AG09319 (cell line): ENCODE measurements at regions not wholly inside any gene's neighbourhood (a gene's known extent, or its start where the extent isn't known, plus 50 kb on each side); places are given as distances from the start of the nearest gene placed in this dataset.

ENCODE experiments used
- DNase-seq: peaks from one replicate; pipeline ENCODE4 v3.0.0-alpha.2; 2010; ENCODE audit warnings: low read depth; ENCODE audit errors: extremely low read depth
- TF ChIP-seq, protein P1 (sequence below): IDR thresholded peaks from 2 replicates; pipeline ENCODE4 v1.5.1; 2011; ENCODE audit warnings: low read depth, mild to moderate bottlenecking, inconsistent platforms, low read length, moderate library complexity

DNA sequence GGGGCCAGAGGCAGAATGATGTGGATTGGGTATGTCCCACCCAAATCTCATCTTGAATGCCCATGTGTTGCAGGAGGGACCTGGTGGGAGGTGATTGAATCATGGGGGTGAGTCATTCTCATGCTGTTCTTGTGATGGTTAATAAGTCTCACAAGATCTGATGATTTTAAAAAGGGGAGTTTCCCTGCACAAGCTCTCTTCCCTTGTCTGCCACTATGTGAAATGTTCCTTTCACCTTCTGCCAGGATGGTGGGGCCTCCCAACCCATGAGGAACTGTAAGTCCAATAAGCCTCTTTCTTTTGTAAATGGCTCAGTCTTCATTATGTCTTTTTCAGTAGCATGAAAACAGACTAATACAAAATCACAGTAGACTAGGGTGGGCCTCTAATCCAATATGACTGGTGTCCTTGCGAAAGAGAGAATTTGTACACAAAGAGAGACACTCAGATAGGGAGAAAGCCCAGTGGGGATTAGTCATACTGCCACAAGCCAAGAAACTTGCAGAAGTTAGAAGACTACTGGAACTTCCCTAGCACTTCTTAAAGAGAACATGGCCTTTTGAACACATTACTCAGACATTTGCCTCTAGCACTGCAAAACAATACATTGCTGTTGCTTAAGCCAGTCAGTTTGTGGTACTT is 68.4 kb downstream of the ANXA1 start:
- DNase-seq = no peak
- TF ChIP-seq, protein P1, sequence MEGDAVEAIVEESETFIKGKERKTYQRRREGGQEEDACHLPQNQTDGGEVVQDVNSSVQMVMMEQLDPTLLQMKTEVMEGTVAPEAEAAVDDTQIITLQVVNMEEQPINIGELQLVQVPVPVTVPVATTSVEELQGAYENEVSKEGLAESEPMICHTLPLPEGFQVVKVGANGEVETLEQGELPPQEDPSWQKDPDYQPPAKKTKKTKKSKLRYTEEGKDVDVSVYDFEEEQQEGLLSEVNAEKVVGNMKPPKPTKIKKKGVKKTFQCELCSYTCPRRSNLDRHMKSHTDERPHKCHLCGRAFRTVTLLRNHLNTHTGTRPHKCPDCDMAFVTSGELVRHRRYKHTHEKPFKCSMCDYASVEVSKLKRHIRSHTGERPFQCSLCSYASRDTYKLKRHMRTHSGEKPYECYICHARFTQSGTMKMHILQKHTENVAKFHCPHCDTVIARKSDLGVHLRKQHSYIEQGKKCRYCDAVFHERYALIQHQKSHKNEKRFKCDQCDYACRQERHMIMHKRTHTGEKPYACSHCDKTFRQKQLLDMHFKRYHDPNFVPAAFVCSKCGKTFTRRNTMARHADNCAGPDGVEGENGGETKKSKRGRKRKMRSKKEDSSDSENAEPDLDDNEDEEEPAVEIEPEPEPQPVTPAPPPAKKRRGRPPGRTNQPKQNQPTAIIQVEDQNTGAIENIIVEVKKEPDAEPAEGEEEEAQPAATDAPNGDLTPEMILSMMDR = no peak

DNA sequence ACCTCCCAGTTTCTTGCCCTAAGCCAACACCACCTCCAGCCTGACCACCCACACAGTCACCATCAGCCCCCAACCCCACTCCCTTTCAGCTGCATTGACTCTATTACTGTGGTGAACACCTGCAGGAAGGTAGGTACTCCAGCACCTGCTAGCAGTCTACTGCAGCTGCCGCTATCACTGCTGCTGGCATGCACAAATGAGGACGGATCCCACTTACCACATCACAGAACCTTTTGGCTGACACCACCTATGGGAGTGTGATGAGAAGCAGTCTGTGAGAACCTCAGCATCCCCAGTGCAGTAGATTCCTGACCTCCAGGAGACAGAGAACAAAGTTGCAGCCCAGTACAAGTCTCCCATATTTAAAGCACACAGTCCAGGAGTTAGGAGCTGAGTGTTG is 71.9 kb downstream of the ANXA1 start:
- TF ChIP-seq, protein P1 = no peak
- no peak for DNase-seq

DNA sequence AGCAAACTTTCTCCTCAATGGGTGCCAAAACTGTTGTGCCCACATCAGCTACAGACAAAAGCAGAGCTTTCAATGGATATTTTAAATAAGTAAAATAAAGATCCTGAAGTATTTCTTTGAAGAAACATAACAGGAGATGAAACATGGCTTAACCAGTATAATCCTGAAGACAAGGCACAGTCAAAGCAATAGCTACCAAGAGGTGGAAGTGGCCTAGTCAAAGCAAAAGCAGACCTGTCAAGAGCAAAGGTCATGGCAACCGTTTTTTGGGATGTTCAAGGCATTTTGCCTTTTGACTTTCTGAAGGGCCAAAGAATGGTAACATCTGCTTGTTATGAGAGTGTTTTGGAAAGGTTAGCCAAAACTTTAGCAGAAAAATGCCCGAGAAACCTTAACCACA is 77.9 kb downstream of the ANXA1 start:
- no peak for DNase-seq
- TF ChIP-seq, protein P1 = no peak

DNA sequence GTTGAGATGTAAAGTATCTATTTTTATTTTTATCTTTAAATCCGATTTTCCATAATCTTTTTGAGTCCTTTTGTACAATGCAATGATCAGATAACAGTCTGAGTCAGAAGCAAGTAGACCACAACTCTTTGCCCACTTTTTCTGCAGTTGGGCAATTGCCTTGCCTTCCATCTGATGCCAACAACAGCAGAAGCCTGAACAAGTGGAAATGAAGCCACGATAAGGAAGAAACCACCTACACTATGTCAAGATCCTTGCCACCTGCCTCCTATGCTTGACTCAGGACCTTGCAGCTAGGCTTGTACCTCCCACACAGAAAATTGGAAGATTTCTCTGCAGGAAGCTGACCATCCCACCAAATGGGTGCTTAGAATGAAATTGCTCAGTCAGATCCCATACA is 78.6 kb downstream of the ANXA1 start:
- DNase-seq = no peak
- TF ChIP-seq, protein P1 = no peak

DNA sequence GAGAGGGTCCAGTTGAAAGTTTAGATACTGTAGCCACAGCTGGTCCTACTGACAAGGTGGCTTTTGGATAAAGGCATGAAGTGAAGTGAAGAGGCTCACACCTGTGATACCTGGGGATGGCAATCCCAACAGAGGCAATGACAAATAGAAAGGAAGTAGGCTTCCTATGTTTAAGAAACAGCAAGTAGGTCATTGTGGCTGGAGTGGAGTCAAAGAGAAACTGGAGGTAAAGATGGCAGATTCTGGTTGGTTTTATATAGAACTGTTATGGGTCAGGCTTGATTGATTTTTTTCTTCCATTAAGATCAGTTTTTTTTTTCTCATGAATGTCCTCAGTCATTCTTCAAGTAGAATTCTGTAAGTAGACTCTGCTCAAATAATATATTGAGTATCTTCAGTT is 79.5 kb downstream of the ANXA1 start:
- TF ChIP-seq, protein P1 = no peak
- DNase-seq = no peak

DNA sequence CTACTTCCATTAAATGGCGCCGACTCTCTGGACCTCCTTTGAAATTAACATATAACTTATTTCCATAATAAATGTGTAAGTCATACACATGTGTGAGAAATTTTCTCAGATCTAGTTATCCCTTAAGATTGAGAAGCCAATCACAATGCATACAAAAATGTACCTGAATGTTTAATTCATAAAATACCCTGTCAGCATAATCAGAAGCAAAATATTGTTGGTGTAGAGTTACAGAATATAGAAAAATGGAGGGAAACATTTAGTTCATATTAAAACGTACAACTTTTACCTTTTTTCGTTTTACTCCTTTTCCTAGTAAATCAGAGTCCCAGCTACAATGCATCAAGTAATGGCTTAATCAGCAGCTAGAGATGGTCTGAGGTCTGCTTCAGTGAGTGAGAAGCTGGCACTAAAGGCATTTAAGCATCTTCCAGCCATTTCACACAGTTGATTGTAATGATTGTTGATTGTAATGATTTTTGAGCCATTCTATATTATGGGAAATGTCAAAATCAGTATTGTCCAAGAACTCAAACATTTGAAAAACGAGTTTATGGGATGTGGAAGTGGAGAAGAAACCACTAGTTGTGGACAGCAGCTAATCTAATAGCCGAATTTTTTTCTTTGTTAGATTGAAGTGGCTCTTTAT is 81.8 kb downstream of the ANXA1 start:
- DNase-seq = no peak
- TF ChIP-seq, protein P1 = no peak

DNA sequence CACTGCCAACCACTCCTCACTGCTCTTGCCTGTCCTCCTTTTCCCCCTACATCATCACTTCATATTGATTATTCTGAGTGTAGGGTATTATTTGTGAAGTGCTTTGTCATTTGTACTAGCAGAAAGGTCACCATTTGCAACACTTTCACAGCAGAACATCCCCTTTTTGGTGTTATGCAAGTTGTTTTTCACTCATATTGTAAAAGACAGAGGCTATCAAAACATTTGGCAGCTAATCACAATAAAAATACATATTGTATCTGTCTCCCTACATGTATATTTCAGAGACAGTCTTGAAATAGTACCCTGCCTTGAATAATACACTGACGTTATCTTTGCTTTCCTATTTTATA is 82.3 kb downstream of the ANXA1 start:
- TF ChIP-seq, protein P1 = no peak
- no peak for DNase-seq
